Stomach smooth muscle (tissue), 2 donors: ENCODE measurements at regions not wholly inside any gene's neighbourhood (a gene's known extent, or its start where the extent isn't known, plus 50 kb on each side); places are given as distances from the start of the nearest gene placed in this dataset.

Experiments used
- H3K27ac ChIP-seq: one replicate; pipeline ENCODE4 v1.7.0; 2013; ENCODE audit warnings: mild to moderate bottlenecking, low read length, inconsistent platforms
- H3K27me3 ChIP-seq, 2 donors: one replicate each; pipeline ENCODE4 v1.7.0; 2013; ENCODE audit warnings: low read length in 2 of 2; ENCODE audit not compliant: insufficient read depth in 2 of 2, control insufficient read depth in 1 of 2
- H3K36me3 ChIP-seq, 2 donors: one replicate each; pipeline ENCODE4 v1.7.0; 2013; ENCODE audit warnings: low read length in 2 of 2; ENCODE audit not compliant: control insufficient read depth in 2 of 2, insufficient read depth in 2 of 2
- H3K4me1 ChIP-seq: one replicate; pipeline ENCODE4 v1.7.0; 2013; ENCODE audit warnings: low read length; ENCODE audit not compliant: control insufficient read depth, insufficient read depth
- H3K4me3 ChIP-seq, 2 donors: one replicate each; pipeline ENCODE4 v1.7.0; 2013; ENCODE audit warnings: low read length in 2 of 2
- H3K9ac ChIP-seq, 2 donors: one replicate each; pipeline ENCODE4 v1.7.0; 2013; ENCODE audit warnings: low read length in 2 of 2, mild to moderate bottlenecking in 1 of 2
- H3K9me3 ChIP-seq, 2 donors: one replicate each; pipeline ENCODE4 v1.7.0; 2013; ENCODE audit warnings: low read length in 2 of 2; ENCODE audit not compliant: control insufficient read depth in 2 of 2
- donor health status: healthy.
- donor health status: Pancreatic carcinoma.

DNA sequence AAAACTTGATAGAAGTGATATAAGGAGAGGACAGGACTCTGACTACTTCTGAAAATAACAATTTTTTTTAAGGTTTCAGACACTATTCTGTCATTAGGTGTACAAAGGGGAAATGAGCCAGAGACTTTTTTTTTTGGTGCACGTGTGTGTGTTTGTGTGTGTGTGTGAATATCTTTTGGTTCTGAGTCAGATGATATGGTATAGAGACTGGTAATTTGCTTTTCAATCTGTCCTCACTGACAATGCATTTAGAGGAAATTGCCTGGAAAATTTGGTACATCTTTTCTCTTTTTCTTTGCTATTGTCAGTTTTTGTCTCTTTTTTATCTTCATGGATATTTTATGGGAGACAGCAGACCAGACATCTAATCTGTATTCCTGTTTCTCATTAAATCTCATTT lies 59.3 kb downstream of the DDIT4L start:
- H3K27me3 ChIP-seq, result no peaks in the 10 kb centered on the region
- no peak overlapping the region for H3K4me3 ChIP-seq
- peaks cover 0 to 5% of the 10 kb centered on the region in 2 donors for H3K9me3 ChIP-seq
- H3K27ac ChIP-seq, result no peak overlapping the region
- H3K9ac ChIP-seq, result no peak overlapping the region
- H3K36me3 ChIP-seq, result no peaks in the 10 kb centered on the region
- no peaks in the 10 kb centered on the region for H3K4me1 ChIP-seq

DNA sequence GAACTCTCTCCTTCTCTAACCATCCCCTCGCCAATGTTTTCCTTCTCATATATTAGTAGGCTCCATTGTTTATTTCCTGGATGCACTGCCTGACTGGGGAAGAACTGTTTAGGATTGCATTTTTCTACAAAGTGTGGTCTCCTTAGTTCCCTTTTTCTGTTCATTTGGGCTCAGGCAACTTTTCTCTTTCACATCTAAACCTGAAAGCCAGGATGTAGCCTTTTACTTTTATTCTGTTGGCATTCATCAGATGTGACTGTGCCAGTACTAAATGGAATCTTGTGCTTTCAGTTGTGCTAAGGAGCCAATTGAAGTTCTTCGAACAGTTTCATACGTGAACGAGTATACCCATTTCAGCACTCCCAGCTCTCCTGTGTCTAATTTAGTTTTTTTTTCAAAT lies 59.8 kb downstream of the DDIT4L start:
- H3K4me1 ChIP-seq, result no peaks in the 10 kb centered on the region
- H3K27me3 ChIP-seq, result no peaks in the 10 kb centered on the region
- no peak overlapping the region for H3K9ac ChIP-seq
- H3K27ac ChIP-seq, result no peak overlapping the region
- H3K4me3 ChIP-seq, result no peak overlapping the region
- peaks cover 0 to 6% of the 10 kb centered on the region in 2 donors for H3K9me3 ChIP-seq
- H3K36me3 ChIP-seq, result no peaks in the 10 kb centered on the region

DNA sequence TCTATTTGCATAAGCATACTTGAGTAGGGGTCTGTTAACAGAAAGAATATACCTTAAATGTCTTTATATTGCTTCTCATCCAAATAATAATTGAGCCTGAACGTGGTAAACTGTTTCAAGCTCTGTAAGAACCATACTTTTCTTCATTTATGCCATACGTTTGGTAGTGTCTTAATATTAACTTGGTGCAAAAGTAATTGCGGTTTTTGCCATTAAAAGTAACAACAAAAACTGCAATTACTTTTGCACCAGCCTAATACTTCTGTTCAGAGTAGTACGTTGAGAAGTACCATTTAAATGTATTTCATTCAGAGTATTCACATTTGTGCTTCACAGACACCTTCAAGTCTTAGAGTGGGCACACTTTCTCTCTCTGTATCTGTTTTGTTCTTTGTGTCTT lies 60.5 kb downstream of the DDIT4L start:
- peaks cover 0 to 6% of the 10 kb centered on the region in 2 donors for H3K9me3 ChIP-seq
- no peaks in the 10 kb centered on the region for H3K36me3 ChIP-seq
- no peak overlapping the region for H3K9ac ChIP-seq

DNA sequence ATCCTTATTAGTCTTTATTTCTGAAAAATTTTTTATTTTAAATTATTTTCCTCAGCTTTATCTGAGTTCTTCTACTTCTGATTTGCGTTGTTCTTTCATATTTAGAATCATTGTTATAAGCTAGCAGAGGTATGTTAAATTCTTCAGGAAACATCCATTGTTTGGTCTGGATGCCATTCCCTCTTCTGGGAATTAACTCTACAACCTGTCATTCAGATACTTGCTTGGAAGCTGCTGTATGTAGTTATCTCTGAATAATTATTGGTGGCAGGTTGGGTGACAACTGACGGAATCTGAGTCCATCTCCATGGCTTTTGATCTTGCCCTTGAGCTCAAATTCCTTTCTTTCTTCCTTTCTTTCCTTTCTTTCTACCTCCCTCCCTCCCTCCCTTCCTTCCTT lies 61.9 kb downstream of the DDIT4L start:
- H3K4me1 ChIP-seq, result no peaks in the 10 kb centered on the region
- peaks cover 0 to 6% of the 10 kb centered on the region in 2 donors for H3K9me3 ChIP-seq
- no peak overlapping the region for H3K4me3 ChIP-seq

More for the DNA sequence above, 60.5 kb downstream of the DDIT4L start:
- Histone ChIP-seq H3K4me3 (no peak overlapping the region), H3K27me3 (no peaks in the 10 kb centered on the region), H3K4me1 (no peaks in the 10 kb centered on the region), H3K27ac (no peak overlapping the region)

DNA sequence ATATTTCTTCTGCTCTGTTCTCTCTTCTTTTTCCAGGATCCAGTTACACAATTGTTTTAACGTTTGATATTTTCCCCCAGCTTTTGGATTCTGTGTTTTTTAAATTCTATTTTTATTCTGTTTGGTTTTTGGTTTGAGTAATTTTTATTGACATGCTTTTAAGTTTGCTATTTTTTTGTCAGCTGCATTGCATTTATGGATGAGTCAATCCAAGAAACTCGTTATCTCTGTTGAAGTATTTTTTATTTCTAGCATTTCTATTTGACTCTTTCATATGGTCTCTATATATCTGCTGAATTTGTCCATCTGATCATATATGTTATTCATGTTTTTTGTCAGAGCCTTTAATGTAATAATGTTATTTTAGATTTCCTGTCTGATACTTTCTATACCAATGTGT lies 65.6 kb downstream of the DDIT4L start:
- Histone ChIP-seq H3K27ac (no peak overlapping the region), H3K36me3 (no peaks in the 10 kb centered on the region), H3K4me3 (no peak overlapping the region), H3K9ac (no peak overlapping the region), H3K9me3 (peaks cover 0 to 8% of the 10 kb centered on the region in 2 donors), H3K4me1 (no peaks in the 10 kb centered on the region), H3K27me3 (no peaks in the 10 kb centered on the region)

More for the DNA sequence above, 61.9 kb downstream of the DDIT4L start:
- Histone ChIP-seq H3K9ac (no peak overlapping the region), H3K36me3 (no peaks in the 10 kb centered on the region), H3K27ac (no peak overlapping the region), H3K27me3 (no peaks in the 10 kb centered on the region)

DNA sequence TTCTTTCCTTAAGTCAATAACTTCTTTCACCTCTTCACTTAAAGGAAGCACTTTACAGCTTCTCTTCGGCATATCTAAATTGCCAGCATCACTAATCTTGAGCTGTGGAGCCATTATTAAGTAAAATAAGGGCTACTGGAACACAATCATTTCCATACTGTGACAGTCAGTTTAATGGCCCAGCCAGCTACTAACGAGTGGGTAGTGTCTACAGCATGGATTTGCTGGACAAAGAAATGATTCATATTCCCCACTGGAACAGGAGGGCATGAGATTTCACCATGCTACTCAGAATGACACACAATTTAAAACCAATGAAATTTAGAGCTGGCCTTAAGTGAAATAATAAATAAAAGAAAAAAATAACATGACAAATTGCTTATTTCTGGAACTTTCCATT lies 72.1 kb downstream of the DDIT4L start:
- Histone ChIP-seq H3K4me1 (no peaks in the 10 kb centered on the region), H3K36me3 (no peaks in the 10 kb centered on the region), H3K4me3 (no peak overlapping the region), H3K27me3 (no peaks in the 10 kb centered on the region), H3K9ac (no peak overlapping the region), H3K27ac (no peak overlapping the region), H3K9me3 (peaks cover 0 to 2% of the 10 kb centered on the region in 2 donors)

DNA sequence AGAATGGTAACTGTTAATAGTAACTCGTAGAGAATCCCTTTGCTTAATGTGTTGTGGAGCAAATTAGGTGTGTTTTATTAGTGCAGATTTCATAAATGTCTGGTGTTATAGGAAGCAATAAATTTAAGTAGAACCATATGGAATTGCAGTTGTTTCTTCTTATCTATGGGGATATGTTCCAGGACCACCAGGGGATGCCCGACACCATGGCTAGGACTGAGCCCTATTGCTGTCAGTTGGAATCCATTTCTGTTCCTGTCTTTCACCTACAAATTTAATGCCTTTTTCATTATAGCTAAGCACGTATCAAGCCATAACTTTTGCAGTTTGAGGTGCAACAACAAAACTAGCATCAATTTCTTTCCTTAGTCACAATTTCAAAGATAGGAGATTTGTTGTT lies 72.5 kb downstream of the DDIT4L start:
- no peaks in the 10 kb centered on the region for H3K4me1 ChIP-seq
- H3K36me3 ChIP-seq, result no peaks in the 10 kb centered on the region
- H3K9me3 ChIP-seq, result peaks cover 0 to 2% of the 10 kb centered on the region in 2 donors
- no peak overlapping the region for H3K27ac ChIP-seq
- no peak overlapping the region for H3K9ac ChIP-seq
- no peaks in the 10 kb centered on the region for H3K27me3 ChIP-seq
- H3K4me3 ChIP-seq, result no peak overlapping the region

DNA sequence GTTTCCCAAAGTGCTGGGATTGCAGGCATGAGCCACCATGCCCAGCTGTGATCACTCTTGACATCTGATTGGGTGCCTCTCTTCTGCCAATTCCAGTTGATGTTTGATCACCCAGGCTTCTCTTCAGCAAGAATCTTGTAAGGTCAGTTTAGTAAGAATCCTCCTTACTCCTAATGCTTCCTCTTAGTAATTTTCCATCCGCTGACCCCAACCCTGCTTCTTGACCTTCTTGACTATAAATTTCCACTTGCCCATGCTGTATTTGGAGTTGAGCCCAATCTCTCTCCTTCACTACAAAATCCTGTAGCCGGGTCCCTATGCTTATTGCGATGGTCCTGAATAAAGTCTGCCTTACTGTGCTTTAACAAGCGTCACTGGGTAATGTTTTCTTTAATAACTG lies 75.4 kb downstream of the DDIT4L start:
- H3K9me3 ChIP-seq, result peaks cover 0 to 2% of the 10 kb centered on the region in 2 donors
- H3K4me3 ChIP-seq, result no peak overlapping the region
- H3K27me3 ChIP-seq, result no peaks in the 10 kb centered on the region
- no peaks in the 10 kb centered on the region for H3K4me1 ChIP-seq
- H3K9ac ChIP-seq, result no peak overlapping the region
- no peaks in the 10 kb centered on the region for H3K36me3 ChIP-seq
- H3K27ac ChIP-seq, result no peak overlapping the region

DNA sequence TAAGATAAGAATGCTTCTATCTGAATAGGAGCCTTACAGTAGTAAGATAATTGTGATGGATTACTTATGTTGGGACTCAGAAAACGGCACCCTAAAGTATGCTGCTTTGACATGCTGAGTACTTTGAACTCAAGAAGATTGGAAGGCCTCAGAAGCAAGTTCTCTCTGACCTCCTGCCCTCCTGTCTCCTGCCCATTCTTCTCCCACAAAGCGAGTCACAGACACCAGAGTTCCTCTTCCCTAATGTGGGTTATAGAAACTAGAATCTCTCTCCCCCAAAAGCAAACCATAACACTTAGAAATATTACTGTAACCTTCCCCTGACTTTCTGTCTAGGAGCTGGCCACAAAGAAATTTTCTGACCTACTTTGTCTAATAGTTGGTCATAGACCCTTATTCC lies 76.5 kb downstream of the DDIT4L start:
- no peak overlapping the region for H3K4me3 ChIP-seq
- H3K9ac ChIP-seq, result no peak overlapping the region
- no peaks in the 10 kb centered on the region for H3K9me3 ChIP-seq
- H3K36me3 ChIP-seq, result no peaks in the 10 kb centered on the region
- H3K27ac ChIP-seq, result no peak overlapping the region
- H3K27me3 ChIP-seq, result no peaks in the 10 kb centered on the region
- H3K4me1 ChIP-seq, result no peaks in the 10 kb centered on the region

DNA sequence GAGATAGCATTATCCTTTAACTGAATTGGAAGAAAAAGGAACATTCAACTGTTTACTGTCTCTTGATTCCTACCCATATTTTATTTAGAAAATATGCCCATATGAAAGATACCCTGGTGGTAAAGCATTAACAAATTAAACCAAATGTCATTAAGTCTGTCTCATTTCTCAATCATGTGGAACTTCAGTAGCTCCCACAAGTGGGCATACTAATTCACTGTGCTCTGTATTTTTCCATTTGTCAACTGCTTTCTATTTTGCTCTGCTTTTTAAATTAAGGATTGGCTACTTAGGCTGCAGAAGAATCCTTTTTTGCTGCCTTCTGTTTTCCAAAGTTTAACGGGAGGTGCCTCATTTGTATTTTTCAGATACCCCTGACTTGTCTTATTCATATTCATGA lies 77.2 kb downstream of the DDIT4L start:
- no peak overlapping the region for H3K4me3 ChIP-seq
- no peaks in the 10 kb centered on the region for H3K36me3 ChIP-seq
- no peak overlapping the region for H3K27ac ChIP-seq
- no peaks in the 10 kb centered on the region for H3K27me3 ChIP-seq
- no peaks in the 10 kb centered on the region for H3K4me1 ChIP-seq
- H3K9ac ChIP-seq, result no peak overlapping the region
- H3K9me3 ChIP-seq, result no peaks in the 10 kb centered on the region

DNA sequence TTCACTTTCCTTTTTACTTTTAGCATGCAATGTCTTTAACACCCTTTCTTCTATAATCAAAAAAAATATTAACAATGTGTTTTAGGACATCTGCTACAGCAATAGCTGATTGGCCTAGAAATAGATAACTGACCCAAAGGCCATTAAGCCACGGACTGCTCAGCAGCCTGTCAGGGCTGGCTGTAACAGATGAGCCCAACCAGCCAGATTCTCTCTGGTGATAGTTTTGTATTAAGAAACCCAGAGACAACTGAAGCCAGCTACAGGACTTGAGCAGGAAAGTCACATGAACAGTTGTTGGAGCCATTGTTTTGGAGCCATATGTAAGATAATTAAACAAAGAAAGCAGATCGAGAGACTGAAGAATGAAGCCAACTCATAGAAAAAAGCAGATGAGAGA lies 80.3 kb downstream of the DDIT4L start:
- no peaks in the 10 kb centered on the region for H3K9me3 ChIP-seq
- H3K4me3 ChIP-seq, result no peak overlapping the region
- no peaks in the 10 kb centered on the region for H3K36me3 ChIP-seq
- H3K4me1 ChIP-seq, result no peaks in the 10 kb centered on the region
- H3K27me3 ChIP-seq, result no peaks in the 10 kb centered on the region
- H3K27ac ChIP-seq, result no peak overlapping the region
- no peak overlapping the region for H3K9ac ChIP-seq
